LNCAP (cell line): ENCODE measurements at regions not wholly inside any gene's neighbourhood (a gene's known extent, or its start where the extent isn't known, plus 50 kb on each side); places are given as distances from the start of the nearest gene placed in this dataset.

ENCODE experiments used
- CTCF ChIP-seq: fragments of 450-650 bp; IDR thresholded peaks from 2 replicates; pipeline ENCODE4 v1.5.1; 2017; ENCODE audit warnings: mild to moderate bottlenecking

GRCh38 chr3:56885879-56886278, 84.1 kb upstream of the ARHGEF3 start:
- TF ChIP-seq CTCF: no peak

- TF ChIP-seq CTCF: no peak
These were observed 83.7 kb upstream of the ARHGEF3 start for GRCh38 chr3:56885453-56885852.

- TF ChIP-seq CTCF: no peak
These were observed 82.6 kb upstream of the ARHGEF3 start for GRCh38 chr3:56884387-56884786.

- TF ChIP-seq CTCF: no peak
These were observed 82.1 kb upstream of the ARHGEF3 start for GRCh38 chr3:56883828-56884227.

GRCh38 chr3:56882896-56883295, 81.1 kb upstream of the ARHGEF3 start:
- TF ChIP-seq CTCF: no peak

- TF ChIP-seq CTCF: no peak
These were observed 80.1 kb upstream of the ARHGEF3 start for GRCh38 chr3:56881841-56882240.

- no peak for TF ChIP-seq CTCF
These were observed 79.2 kb upstream of the ARHGEF3 start for GRCh38 chr3:56880720-56881575.
